Peyer's patch (tissue), 4 donors: ENCODE measurements at regions not wholly inside any gene's neighbourhood (a gene's known extent, or its start where the extent isn't known, plus 50 kb on each side); places are given as distances from the start of the nearest gene placed in this dataset.
"Not testable (repeated sequence)": the region's sequence is repeated elsewhere in the genome, so short reads cannot be mapped to it uniquely, and the experiment has no call there.

ENCODE experiments used
- DNase-seq, 3 donors: peaks; one replicate each; pipeline ENCODE4 v3.0.0-alpha.2; 2017 to 2019
- H3K27ac ChIP-seq, 4 donors: fragments of 200-600 bp; sonication (generic); one replicate each; pipeline ENCODE4 v1.5.1; 2016 to 2019
- H3K27me3 ChIP-seq, 2 donors: fragments of 200-600 bp; sonication (generic); one replicate each; pipeline ENCODE4 v1.5.1; 2019
- H3K36me3 ChIP-seq, 3 donors: fragments of 200-600 bp; sonication (generic); one replicate each; pipeline ENCODE4 v1.5.1; 2016 to 2019
- H3K4me1 ChIP-seq, 4 donors: fragments of 200-600 bp; sonication (generic); one replicate each; pipeline ENCODE4 v1.5.1; 2016 to 2019
- H3K4me3 ChIP-seq, 4 donors: fragments of 200-600 bp; sonication (generic); 1 replicate in 3 of 4; 2 replicates in 1 of 4; pipeline ENCODE4 v1.5.1; 2016 to 2019; ENCODE audit warnings: mild to moderate bottlenecking in 1 of 4
- H3K9me3 ChIP-seq, 4 donors: fragments of 200-600 bp; sonication (generic); one replicate each; pipeline ENCODE4 v1.5.1; 2016 to 2019; ENCODE audit warnings: mild to moderate bottlenecking in 1 of 4
- POLR2A ChIP-seq, 2 donors: fragments of 450-650 bp; IDR thresholded peaks; one replicate each; pipeline ENCODE4 v1.5.1; 2017; ENCODE audit warnings: antibody characterized with exemption in 2 of 2, mild to moderate bottlenecking in 2 of 2, moderate library complexity in 2 of 2
- TF ChIP-seq, protein P1 (sequence below), 6 experiments: fragments of 450-650 bp in 4 of 6; fragments of 200-600 bp in 2 of 6; sonication (generic) in 1 of 6; IDR thresholded peaks; one replicate each; pipeline ENCODE4 v1.5.1; 2017 to 2019; ENCODE audit warnings: antibody characterized with exemption in 6 of 6, mild to moderate bottlenecking in 3 of 6, moderate library complexity in 1 of 6

DNA sequence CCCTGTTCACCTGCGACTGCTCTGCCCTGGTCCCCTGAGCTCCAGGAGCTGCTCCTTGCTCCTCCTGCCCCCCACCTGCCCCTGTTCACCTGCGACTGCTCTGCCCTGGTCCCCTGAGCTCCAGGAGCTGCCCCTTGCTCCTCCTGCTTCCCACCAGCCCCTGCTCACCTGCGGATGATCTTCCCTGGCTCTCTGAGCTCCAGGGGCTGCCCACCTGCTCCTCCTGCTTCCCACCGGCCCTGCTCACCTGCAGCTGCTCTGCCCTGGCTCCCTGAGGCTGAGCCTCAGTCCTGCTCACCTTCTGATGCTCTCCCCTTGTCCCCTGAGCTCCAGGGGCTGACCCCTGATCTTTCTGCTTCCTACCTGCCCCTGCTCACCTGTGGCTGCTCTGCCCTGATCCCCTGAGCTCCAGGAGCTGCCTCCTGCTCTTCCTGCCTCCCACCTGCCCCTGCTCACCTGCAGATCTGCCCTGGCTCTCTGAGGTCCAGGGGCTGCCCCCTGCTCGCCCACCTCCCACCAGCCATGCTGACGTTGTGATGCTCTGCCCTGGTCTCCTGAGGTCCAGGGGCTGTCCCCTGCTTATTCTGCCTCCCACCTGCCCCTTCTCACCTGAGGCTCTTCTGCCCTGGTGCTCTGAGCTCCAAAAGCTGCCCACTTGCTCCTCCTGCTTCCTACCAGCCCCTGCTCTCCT, 219.2 kb downstream of the TMEM121 start:
- Histone ChIP-seq H3K9me3 (no peaks in the 10 kb centered on the region), H3K4me3 (peak overlapping the region in 1 of 4 donors; percentile 12), H3K27ac (no peak overlapping the region), H3K36me3 (no peaks in the 10 kb centered on the region), H3K4me1 (no peaks in the 10 kb centered on the region), H3K27me3 (no peaks in the 10 kb centered on the region)
- TF ChIP-seq, protein P1, sequence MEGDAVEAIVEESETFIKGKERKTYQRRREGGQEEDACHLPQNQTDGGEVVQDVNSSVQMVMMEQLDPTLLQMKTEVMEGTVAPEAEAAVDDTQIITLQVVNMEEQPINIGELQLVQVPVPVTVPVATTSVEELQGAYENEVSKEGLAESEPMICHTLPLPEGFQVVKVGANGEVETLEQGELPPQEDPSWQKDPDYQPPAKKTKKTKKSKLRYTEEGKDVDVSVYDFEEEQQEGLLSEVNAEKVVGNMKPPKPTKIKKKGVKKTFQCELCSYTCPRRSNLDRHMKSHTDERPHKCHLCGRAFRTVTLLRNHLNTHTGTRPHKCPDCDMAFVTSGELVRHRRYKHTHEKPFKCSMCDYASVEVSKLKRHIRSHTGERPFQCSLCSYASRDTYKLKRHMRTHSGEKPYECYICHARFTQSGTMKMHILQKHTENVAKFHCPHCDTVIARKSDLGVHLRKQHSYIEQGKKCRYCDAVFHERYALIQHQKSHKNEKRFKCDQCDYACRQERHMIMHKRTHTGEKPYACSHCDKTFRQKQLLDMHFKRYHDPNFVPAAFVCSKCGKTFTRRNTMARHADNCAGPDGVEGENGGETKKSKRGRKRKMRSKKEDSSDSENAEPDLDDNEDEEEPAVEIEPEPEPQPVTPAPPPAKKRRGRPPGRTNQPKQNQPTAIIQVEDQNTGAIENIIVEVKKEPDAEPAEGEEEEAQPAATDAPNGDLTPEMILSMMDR (IDR thresholded peaks at IDR 0.05) = no peak
- TF ChIP-seq POLR2A (IDR thresholded peaks at IDR 0.05) = no peak
- peak in 1 of 3 donors; percentile 28 for DNase-seq

DNA sequence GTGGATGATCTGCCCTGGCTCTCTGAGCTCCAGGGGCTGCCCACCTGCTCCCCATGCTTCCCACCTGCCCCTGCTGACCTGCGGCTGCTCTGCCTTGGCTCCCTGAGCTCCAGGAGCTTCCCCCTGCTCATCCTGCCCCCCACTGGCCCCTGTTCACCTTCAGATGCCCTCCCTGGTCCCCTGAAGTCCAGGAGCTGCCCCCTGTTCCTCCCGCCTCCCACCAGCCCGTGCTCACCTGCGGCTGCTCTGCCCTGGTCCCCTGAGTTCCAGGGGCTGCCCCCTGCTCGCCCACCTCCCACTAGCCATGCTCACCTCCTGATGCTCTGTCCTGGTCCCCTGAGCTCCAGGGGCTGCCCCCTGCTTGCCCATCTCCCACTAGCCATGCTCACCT, 219.7 kb downstream of the TMEM121 start:
- Histone ChIP-seq H3K27me3 (no peaks in the 10 kb centered on the region), H3K9me3 (no peaks in the 10 kb centered on the region), H3K4me3 (peak overlapping the region in 1 of 4 donors; percentile 6), H3K36me3 (no peaks in the 10 kb centered on the region), H3K4me1 (no peaks in the 10 kb centered on the region), H3K27ac (no peak overlapping the region)
- DNase-seq = peak in 1 of 3 donors; percentile 36
- no peak for TF ChIP-seq POLR2A (IDR thresholded peaks at IDR 0.05)
- TF ChIP-seq, protein P1 (IDR thresholded peaks at IDR 0.05) = no peak

DNA sequence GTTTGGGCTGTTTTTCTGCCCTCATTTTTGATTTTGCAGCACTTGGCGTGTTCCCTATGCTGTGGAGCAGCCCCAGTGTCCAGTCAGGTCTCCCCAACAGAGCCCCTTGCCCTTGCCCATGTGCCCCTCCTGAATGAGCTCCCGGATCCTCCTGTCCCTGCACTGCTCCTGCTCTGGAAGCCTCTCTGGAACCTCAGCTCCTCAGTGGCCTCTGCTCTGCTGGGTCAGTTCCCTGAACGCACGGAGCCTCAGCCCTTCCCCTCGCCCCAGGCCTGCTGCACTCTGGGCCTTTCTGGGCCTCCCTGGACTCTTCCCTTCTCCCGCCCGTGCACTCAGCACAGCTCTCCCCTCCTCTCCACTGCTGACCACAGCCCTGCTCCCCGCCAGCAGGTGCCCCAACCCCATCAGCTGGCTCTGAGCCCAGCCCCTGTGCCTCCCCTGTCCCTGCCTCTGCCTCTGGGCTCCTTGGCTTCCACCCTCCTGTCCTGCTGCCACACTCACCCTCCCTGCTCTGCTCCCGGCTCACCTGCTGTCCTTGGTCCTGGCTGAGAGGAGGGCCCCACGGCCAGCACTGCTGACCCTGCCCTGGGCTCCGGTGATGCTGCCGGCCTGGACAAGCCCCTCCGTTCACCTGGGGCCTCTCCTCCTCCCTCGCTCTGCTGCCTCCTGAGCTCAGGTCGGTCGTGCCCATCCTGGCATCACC, 220.6 kb downstream of the TMEM121 start:
- not testable (repeated sequence) for H3K9me3 ChIP-seq, H3K36me3 ChIP-seq, H3K4me1 ChIP-seq, H3K27me3 ChIP-seq
- H3K27ac ChIP-seq = peak overlapping the region in 1 of 4 donors; percentile 38
- H3K4me3 ChIP-seq = peak overlapping the region in 2 of 4 donors; percentile 5 to 6
- peak in 1 of 3 donors; percentile 32 for DNase-seq

DNA sequence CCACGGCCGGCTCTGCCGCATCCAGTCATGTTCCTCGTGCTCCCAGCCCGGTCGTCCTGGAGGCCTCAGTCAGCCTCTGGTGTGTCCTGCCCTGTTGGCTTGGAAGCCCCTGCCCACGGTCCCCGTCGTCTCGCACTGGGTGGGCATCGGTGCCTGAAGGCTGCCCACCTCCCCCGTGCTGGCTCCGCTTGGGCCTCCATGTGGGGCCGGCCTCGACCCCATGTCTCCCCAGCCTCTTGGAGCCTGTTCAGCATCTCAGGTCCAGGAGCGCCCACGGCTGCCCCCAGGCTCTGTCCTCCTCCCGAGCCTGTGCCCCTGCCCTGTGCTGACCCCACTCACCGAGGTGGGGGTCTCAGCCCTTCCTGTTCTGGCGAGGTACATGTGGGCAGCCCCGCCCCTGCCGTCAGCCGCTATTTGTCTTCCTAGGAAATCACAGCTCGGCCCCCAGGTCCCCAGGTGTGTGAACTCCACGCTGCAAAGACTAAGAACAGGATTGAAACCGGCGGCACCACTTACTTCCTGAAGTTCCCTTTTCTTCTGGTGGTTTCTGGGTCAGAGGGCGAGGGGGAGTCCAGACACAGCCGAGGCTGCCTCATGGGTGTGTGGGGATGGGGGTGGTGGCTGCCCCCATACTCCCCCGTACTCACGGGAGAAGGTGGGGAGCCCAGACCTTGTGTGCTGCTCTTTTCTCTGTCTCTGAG, 221.3 kb downstream of the TMEM121 start:
- peak in 2 of 3 donors; percentile 25 to 30 for DNase-seq
- not testable (repeated sequence) for H3K4me1 ChIP-seq, H3K27me3 ChIP-seq, H3K36me3 ChIP-seq, H3K9me3 ChIP-seq
- H3K27ac ChIP-seq = peak overlapping the region in 1 of 4 donors; percentile 38
- H3K4me3 ChIP-seq = peak overlapping the region in 2 of 4 donors; percentile 5 to 6

DNA sequence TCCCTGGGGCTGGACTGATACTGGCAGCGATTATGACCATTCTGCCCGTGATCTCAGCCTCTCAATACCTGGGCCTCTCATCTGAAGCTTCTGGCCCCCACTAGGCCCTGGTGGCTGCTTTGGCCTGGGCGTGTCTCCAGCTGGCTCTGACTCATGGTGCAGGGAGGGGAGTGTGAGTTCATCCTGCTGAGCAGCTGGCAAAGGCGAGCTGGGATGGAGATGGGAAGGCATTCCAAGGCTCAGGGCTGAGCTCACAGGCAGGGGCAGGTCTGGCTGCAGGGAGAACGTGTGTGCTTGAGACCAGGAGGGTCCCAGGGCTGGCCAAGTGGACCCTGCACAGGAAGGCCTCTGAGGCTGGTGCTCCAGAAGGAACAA, 221.8 kb downstream of the TMEM121 start:
- DNase-seq = peak in 1 of 3 donors; percentile 42

DNA sequence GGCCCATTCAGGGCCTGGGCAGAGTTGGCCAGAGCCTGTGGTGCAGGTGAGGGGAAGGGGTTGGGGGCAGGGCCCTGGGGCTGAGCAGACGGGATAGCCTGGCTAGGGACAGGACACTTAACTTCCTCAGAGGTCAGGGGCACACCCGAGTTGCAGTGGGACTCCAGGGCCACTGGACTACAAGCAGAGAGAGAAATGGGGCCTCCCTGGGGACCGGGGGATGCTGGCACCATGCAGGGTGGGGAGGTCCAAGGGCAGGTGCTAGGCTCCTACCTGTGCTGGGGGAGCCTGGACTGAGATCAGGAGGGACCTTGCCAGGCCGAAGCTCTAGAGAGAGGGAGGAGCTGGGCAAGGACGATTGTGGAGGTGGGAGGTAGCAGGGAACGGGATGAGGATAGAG, 222.3 kb downstream of the TMEM121 start:
- H3K9me3 ChIP-seq, H3K27me3 ChIP-seq, H3K4me3 ChIP-seq, H3K4me1 ChIP-seq, H3K36me3 ChIP-seq, H3K27ac ChIP-seq: not testable (repeated sequence)
- peak in 1 of 3 donors; percentile 20 for DNase-seq

More for the DNA sequence above, 221.8 kb downstream of the TMEM121 start:
- no peaks in the 10 kb centered on the region for H3K27me3 ChIP-seq
- H3K36me3 ChIP-seq = no peaks in the 10 kb centered on the region
- H3K4me1 ChIP-seq = no peaks in the 10 kb centered on the region
- no peak overlapping the region for H3K4me3 ChIP-seq
- no peaks in the 10 kb centered on the region for H3K9me3 ChIP-seq
- TF ChIP-seq, protein P1 (IDR thresholded peaks at IDR 0.05) = no peak
- TF ChIP-seq POLR2A (IDR thresholded peaks at IDR 0.05) = no peak
- H3K27ac ChIP-seq = no peak overlapping the region

DNA sequence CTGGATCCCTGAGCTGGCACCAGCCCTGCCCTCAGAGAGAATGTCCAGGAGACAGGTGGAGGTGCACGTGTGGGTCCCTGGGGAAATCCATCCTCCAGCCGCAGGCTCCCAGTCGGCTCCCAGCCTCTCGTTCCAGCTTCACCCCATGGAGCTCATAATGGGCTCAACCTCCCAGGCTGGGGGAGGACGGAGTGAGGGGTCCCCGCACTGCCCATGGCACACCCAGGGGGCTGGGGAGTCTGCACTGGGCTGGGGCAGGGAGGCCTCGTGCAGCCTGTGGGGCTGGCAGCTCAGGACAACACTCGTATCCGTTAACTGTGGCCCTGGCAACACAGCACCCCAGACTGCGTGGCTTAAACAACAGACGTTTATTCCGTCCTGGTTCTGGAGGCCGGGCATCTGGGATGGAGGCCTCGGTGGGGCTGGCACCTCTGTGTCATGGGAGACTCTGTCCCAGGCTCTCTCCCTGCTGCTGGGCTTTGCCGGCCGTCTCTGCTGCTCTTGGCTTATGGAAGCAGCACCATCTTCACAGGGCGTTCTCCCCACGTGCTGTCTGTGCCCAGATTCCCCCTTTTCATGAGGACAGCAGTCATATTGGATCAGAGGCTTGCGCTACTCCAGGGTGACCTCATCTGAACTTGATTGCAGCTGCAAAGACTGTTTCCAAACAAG, 223.6 kb downstream of the TMEM121 start:
- DNase-seq, H3K36me3 ChIP-seq, H3K4me1 ChIP-seq, H3K27me3 ChIP-seq, H3K9me3 ChIP-seq, H3K27ac ChIP-seq, H3K4me3 ChIP-seq: not testable (repeated sequence)

DNA sequence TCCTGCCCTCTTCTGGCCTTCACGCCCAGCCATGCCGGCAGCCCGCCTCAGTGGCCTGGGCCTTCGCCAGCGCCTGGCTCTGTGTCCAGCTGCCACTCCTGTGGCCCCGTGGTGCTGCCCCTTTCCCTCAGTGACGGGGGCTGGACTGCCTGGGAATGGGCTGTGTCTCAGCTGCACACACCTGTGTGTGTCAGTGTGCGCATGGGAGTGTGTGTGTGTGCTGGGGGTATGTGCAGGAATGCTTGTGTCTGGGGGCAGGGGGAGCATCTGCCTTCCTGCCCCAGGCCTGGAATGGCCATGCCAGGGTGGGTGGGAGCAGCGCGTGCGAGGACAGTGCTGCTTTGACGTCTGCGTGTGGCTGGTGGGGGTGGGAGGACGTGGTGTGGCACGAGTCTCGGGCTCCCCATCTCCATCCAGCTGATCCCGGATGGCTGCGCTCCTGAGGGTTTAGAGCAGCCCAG, 224.9 kb downstream of the TMEM121 start:
- not testable (repeated sequence) for H3K27me3 ChIP-seq, H3K27ac ChIP-seq, H3K9me3 ChIP-seq, H3K4me1 ChIP-seq, H3K4me3 ChIP-seq, H3K36me3 ChIP-seq
- DNase-seq = peak in 1 of 3 donors; percentile 29

DNA sequence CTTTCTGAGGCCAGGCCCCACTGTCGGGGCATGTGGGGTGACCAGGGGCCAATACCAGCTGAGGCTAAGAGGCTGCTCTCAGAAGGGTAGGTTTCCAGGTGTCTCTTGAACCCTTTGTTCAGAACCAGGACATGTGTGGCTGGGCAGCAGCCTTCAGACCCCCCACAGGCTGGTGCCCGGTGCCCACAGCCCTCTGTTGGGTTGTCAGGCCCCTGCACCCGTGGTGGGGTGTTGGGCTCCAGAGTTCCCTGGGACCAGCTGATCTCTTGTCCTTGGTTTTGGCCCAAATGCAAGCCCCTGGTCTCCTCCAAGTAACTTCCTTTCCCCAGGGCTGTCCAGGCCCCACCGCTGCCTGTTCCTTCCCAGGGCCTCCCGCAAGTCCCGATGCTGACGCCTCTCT, 226.0 kb downstream of the TMEM121 start:
- not testable (repeated sequence) for DNase-seq, H3K36me3 ChIP-seq, H3K9me3 ChIP-seq, H3K4me1 ChIP-seq, H3K27me3 ChIP-seq, H3K4me3 ChIP-seq, H3K27ac ChIP-seq
